BJ (cell line): ENCODE measurements at regions not wholly inside any gene's neighbourhood (a gene's known extent, or its start where the extent isn't known, plus 50 kb on each side); places are given as distances from the start of the nearest gene placed in this dataset.

Source experiments
- CTCF ChIA-PET: fragments of 350-600 bp; formaldehyde crosslinking; extraction: SDS; loops from one replicate; lab custom pipeline; 2021; ENCODE audit warnings: antibody characterized with exemption, inconsistent platforms; lab: Yijun Ruan, JAX
- POLR2A ChIA-PET: fragments of 300-600 bp; sonication (Branson Sonifier 250); formaldehyde crosslinking; extraction: SDS; loops from one replicate; lab custom pipeline; 2021; ENCODE audit warnings: antibody characterized with exemption; lab: Charles Lee
- DNase-seq: peaks from one replicate; pipeline ENCODE4 v3.0.0-alpha.2; 2011; ENCODE audit warnings: low read depth
- H3K27me3 ChIP-seq: 2 replicates; pipeline ENCODE4 v1.6.0; 2011; ENCODE audit warnings: low read length; ENCODE audit not compliant: control insufficient read depth, insufficient read depth
- H3K36me3 ChIP-seq: 2 replicates; pipeline ENCODE4 v1.5.1; 2011; ENCODE audit warnings: low read length; ENCODE audit not compliant: control insufficient read depth, insufficient read depth
- H3K4me3 ChIP-seq: 2 replicates; pipeline ENCODE4 v1.5.1; 2011; ENCODE audit warnings: low read depth, mild to moderate bottlenecking, control low read depth, low read length
- TF ChIP-seq, protein P1 (sequence below): IDR thresholded peaks from 2 replicates; pipeline ENCODE4 v1.5.1; 2011; ENCODE audit warnings: low read depth, mild to moderate bottlenecking, control low read depth, inconsistent platforms, low read length, moderate library complexity; ENCODE audit not compliant: insufficient read depth

DNA sequence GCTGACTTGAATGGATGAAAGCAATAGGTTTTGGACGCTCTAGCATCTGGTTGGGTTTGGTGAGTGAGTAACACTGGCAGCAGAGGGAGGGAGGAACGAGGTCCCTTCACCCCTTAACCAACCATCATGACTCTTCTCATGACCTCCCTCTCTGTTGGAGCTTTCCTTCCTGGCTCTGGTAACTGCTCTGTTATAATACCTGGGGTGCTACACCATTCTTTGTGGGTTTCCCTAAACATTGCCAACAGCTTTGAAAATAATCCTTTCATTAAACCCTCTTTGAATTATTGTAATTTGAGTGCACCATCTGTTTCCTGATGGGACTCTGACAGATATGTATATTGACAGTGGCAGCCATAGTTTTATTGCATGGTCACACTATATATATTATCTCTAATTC is 146.2 kb upstream of the PTPRG start:
- H3K36me3 ChIP-seq = no peaks in the 10 kb centered on the region
- POLR2A ChIA-PET = no interaction called here
- CTCF ChIA-PET = no interaction called here
- H3K4me3 ChIP-seq = no peak overlapping the region
- DNase-seq = no peak
- TF ChIP-seq, protein P1, sequence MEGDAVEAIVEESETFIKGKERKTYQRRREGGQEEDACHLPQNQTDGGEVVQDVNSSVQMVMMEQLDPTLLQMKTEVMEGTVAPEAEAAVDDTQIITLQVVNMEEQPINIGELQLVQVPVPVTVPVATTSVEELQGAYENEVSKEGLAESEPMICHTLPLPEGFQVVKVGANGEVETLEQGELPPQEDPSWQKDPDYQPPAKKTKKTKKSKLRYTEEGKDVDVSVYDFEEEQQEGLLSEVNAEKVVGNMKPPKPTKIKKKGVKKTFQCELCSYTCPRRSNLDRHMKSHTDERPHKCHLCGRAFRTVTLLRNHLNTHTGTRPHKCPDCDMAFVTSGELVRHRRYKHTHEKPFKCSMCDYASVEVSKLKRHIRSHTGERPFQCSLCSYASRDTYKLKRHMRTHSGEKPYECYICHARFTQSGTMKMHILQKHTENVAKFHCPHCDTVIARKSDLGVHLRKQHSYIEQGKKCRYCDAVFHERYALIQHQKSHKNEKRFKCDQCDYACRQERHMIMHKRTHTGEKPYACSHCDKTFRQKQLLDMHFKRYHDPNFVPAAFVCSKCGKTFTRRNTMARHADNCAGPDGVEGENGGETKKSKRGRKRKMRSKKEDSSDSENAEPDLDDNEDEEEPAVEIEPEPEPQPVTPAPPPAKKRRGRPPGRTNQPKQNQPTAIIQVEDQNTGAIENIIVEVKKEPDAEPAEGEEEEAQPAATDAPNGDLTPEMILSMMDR = no peak
- no peaks in the 10 kb centered on the region for H3K27me3 ChIP-seq

DNA sequence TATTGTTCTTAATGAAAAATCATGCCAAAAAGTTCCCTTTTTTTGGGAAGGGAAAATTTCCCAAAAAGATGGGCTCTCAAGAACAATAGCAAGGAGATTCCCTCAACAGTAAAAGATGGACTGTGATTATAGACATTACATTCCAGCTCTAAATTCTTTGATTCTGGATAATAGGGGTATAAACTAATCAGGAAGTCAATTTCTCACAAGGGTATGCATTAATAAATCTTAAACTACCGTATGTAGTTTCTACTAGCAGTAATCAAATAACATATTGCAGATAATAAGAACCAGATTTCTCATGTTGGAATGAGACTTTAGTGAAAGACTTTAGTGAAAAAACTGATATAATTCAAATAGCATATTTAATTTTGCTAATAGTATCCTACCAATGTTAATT is 144.8 kb upstream of the PTPRG start:
- H3K36me3 ChIP-seq = no peaks in the 10 kb centered on the region
- POLR2A ChIA-PET = no interaction called here
- TF ChIP-seq, protein P1 = no peak
- H3K4me3 ChIP-seq = no peak overlapping the region
- DNase-seq = no peak
- CTCF ChIA-PET = no interaction called here
- H3K27me3 ChIP-seq = no peaks in the 10 kb centered on the region

DNA sequence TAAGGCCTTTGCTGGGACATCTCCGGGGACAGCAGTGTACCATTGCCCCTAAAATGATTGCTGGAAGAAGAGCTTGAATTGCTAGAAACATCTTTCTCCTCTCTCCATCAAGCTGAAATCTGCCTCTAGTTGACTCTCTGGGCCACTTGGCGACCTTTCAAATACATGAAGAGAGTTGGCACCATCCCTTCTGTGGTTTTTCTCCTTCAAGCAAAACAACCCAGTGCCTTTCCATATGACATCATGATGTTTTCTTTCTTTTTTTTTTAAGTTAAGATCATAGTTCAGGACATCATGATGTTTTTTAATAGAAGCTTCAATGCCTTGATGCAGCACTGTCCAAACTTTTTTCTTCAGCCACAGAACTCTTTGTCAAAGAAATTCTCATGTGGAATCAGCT is 144.0 kb upstream of the PTPRG start:
- ChIA-PET POLR2A (no interaction called here), CTCF (no interaction called here)
- Histone ChIP-seq H3K27me3 (no peaks in the 10 kb centered on the region), H3K4me3 (no peak overlapping the region), H3K36me3 (no peaks in the 10 kb centered on the region)
- no peak for DNase-seq
- TF ChIP-seq, protein P1 = no peak

DNA sequence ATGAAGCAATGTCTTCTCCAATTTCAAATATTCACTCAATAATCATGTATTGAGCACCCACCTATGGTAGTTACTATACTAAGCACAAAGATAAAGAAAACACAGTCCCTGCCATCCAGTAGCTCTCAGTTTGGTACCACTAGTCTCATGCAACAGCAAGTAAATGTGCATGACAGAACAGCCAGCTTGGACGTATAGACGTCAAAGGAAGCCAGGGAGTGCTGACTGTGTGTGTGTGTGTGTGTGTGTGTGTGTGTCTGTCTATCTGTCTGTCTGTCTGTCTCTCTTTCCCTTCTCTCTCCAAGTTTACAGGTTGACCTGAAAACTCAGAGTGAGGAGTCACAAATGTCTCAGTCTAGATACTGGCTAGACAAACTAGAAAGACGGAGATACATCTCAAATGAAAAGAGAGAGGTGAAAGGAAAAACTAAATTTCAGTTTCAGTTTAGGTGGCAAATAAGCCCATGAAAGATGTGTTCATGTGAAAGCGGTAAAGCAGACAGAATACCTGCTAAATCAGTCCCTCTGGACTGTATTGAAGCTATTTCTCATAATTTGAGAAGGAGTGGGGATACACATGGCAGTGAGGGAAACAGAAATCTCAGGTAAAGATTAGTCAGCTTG is 141.1 kb upstream of the PTPRG start:
- CTCF ChIA-PET = no interaction called here
- POLR2A ChIA-PET = no interaction called here
- TF ChIP-seq, protein P1 = no peak
- Histone ChIP-seq H3K36me3 (no peaks in the 10 kb centered on the region), H3K4me3 (no peak overlapping the region), H3K27me3 (no peaks in the 10 kb centered on the region)
- DNase-seq = no peak

DNA sequence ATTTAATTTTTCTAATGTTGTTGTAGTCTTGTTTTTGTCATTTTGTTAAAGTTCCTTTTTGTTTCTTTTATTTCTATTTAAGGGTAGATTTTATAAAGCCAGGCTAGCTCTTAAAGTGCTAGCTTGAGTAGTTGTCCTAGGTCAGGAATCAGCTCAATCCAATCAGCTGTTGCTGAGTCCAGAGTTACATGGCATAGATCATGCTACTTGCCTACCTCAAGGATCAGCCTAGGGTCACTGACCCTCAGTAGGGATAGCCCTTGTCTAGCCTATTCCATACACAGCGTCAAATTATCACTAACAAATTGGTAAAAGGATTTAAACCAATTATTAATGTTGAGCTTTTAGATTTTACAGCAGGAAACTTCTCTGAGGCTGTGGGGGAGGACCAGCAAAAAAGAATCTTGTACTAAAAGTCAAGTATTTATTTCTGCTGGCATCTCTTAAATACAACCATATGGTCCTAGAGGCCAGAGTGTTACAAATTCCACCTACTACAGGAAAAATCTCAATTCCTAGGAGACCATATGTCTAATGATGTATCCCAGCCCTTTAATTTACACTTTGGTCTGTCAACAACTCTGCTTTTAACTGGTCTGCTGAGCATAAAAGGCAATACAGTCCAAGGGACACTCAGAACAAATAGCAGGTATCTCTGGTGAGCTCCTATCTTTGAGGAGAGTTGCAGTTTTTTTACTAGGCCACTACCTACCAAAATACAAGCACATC is 138.3 kb upstream of the PTPRG start:
- CTCF ChIA-PET = no interaction called here
- DNase-seq = no peak
- Histone ChIP-seq H3K27me3 (no peaks in the 10 kb centered on the region), H3K4me3 (no peak overlapping the region), H3K36me3 (no peaks in the 10 kb centered on the region)
- POLR2A ChIA-PET = no interaction called here
- TF ChIP-seq, protein P1 = no peak
